ENCODE measurements at regions not wholly inside any gene's neighbourhood (a gene's known extent, or its start where the extent isn't known, plus 50 kb on each side); places are given as distances from the start of the nearest gene placed in this dataset.

DNA sequence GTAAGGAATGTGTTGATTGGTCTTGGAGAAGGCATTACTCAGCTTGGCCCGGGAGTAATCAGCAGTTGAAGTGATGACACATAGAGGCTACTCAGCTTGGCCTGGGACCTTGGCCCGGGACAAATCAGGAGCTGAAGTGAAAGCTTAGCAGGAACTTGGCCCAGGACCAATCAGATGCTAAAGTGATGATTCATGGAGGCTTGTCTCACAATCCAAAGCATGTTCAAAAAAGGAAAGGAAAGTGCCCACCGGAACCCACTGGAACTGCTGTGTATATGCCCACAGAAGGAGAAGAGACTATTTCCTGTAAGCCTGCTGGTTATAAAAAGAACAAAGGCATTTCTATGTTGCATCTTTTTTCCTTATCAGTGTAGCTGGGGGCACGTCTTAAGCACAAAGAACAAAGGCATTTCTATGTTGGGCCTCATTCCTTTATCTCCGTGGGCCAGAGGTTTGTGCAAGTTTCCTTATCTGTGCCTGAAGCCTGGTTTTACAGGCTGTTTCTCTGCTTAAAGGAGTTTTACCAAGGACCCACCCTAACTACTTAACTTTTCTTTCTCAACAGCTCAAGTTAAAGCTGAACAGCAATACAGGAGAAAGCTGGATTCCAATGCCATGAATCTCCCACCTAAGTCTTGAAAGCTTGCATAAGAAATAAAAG, 1176.7 kb downstream of the NLGN4X start:
- TF ChIP-seq, protein P1, sequence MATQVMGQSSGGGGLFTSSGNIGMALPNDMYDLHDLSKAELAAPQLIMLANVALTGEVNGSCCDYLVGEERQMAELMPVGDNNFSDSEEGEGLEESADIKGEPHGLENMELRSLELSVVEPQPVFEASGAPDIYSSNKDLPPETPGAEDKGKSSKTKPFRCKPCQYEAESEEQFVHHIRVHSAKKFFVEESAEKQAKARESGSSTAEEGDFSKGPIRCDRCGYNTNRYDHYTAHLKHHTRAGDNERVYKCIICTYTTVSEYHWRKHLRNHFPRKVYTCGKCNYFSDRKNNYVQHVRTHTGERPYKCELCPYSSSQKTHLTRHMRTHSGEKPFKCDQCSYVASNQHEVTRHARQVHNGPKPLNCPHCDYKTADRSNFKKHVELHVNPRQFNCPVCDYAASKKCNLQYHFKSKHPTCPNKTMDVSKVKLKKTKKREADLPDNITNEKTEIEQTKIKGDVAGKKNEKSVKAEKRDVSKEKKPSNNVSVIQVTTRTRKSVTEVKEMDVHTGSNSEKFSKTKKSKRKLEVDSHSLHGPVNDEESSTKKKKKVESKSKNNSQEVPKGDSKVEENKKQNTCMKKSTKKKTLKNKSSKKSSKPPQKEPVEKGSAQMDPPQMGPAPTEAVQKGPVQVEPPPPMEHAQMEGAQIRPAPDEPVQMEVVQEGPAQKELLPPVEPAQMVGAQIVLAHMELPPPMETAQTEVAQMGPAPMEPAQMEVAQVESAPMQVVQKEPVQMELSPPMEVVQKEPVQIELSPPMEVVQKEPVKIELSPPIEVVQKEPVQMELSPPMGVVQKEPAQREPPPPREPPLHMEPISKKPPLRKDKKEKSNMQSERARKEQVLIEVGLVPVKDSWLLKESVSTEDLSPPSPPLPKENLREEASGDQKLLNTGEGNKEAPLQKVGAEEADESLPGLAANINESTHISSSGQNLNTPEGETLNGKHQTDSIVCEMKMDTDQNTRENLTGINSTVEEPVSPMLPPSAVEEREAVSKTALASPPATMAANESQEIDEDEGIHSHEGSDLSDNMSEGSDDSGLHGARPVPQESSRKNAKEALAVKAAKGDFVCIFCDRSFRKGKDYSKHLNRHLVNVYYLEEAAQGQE (IDR thresholded peaks at IDR 0.05; ENCODE audit: insufficient read depth in 1 of 2, low read depth in 2 of 2, low read length in 2 of 2): no peak
- TF ChIP-seq FOXP2 (optimal IDR thresholded peaks at IDR 0.05; ENCODE audit: borderline replicate concordance, extremely low read depth, extremely low read length, insufficient read depth): no peak

All from PFSK-1 (cell line).